K562 (cell line): ENCODE measurements at regions not wholly inside any gene's neighbourhood (a gene's known extent, or its start where the extent isn't known, plus 50 kb on each side); places are given as distances from the start of the nearest gene placed in this dataset.

Source experiments
- ATAC-seq: fragments of 200-7000 bp; cut with Tn5 transposase; 3 replicates; pipeline ENCODE4 v1.9.1; 2020; ENCODE audit warnings: moderate library complexity
- BruUV-seq: library from RNA; stranded (reverse); fragments of 400-500 nt; replicated peaks from 2 replicates; lab custom pipeline; 2021; lab: Mats Ljungman, UMichigan
- CTCF ChIA-PET: fragments of 300-600 bp; formaldehyde crosslinking; extraction: SDS; loops from one replicate; lab custom pipeline; 2021; ENCODE audit warnings: low intra/inter-chr PET ratio; lab: Yijun Ruan, JAX
- POLR2A ChIA-PET: fragments of 300-600, 350-650 bp; sonication (Branson Sonifier 250); formaldehyde crosslinking; extraction: SDS; loops from one replicate; lab custom pipeline; 2021; ENCODE audit warnings: antibody characterized with exemption, inconsistent platforms; lab: Yijun Ruan, JAX
- DNase-seq, 4 experiments: peaks; one replicate each; pipeline versions ENCODE4 v3.0.0 to v3.0.0-alpha.2; 2011 to 2018; ENCODE audit warnings: low spot score in 3 of 4, mixed read lengths in 3 of 4; ENCODE audit errors: extremely low read depth in 1 of 4
- FAIRE-seq: peaks from 2 replicates; lab custom pipeline; 2011; peaks lifted over from hg19 to GRCh38; lab: Jason Lieb, UNC
- H2AFZ ChIP-seq: 2 replicates; pipeline ENCODE4 v1.6.0; 2011; ENCODE audit warnings: low read depth, low read length, control low read depth, inconsistent platforms
- H3K27ac ChIP-seq: fragments of 200-600 bp; 3 replicates; pipeline ENCODE4 v1.8.0; 2011; ENCODE audit warnings: low read depth, mild to moderate bottlenecking, control low read depth, inconsistent platforms, low read length, moderate library complexity, mixed read lengths; ENCODE audit errors: extremely low read depth
- H3K27me3 ChIP-seq, 2 experiments: fragments of 300-600 bp in 1 of 2; 2 replicates in 1 of 2; 3 replicates in 1 of 2; pipeline versions ENCODE4 v1.6.0 to v1.8.0; 2011; ENCODE audit warnings: inconsistent platforms in 2 of 2, low read length in 2 of 2, mild to moderate bottlenecking in 1 of 2, mixed read lengths in 1 of 2, moderate library complexity in 1 of 2; ENCODE audit not compliant: control insufficient read depth in 2 of 2, insufficient read depth in 2 of 2
- H3K36me3 ChIP-seq: fragments of 300-600 bp; 3 replicates; pipeline ENCODE4 v1.8.0; 2011; ENCODE audit warnings: mild to moderate bottlenecking, low read length, inconsistent platforms; ENCODE audit not compliant: control insufficient read depth, insufficient read depth
- H3K4me1 ChIP-seq, 2 experiments: fragments of 200-600 bp in 1 of 2; replicated peaks in 1 of 2; 2 replicates in 1 of 2; 3 replicates in 1 of 2; pipeline versions ENCODE4 v1.5.1 to v1.8.0; 2011; ENCODE audit warnings: inconsistent platforms in 2 of 2, low read length in 2 of 2, mild to moderate bottlenecking in 1 of 2, mixed read lengths in 1 of 2, moderate library complexity in 1 of 2; ENCODE audit not compliant: control insufficient read depth in 2 of 2, insufficient read depth in 2 of 2
- H3K4me2 ChIP-seq: 2 replicates; pipeline ENCODE4 v1.6.1; 2011; ENCODE audit warnings: low read length, control low read depth, inconsistent platforms, mixed read lengths; ENCODE audit not compliant: insufficient read depth
- H3K4me3 ChIP-seq: fragments of 200-600 bp; sonication (generic), shearing (Covaris generic); 2 replicates; pipeline ENCODE4 v1.5.1; 2016; ENCODE audit warnings: control low read depth, inconsistent platforms
- H3K79me2 ChIP-seq: fragments of 200-600 bp; 3 replicates; pipeline ENCODE4 v1.8.0; 2011; ENCODE audit warnings: low read length, inconsistent platforms; ENCODE audit not compliant: control insufficient read depth, insufficient read depth
- H3K9ac ChIP-seq, 2 experiments: 2 replicates each; pipeline versions ENCODE4 v1.6.0 to v1.6.1; 2011; ENCODE audit warnings: low read depth in 2 of 2, low read length in 2 of 2, control low read depth in 1 of 2, inconsistent platforms in 1 of 2, mild to moderate bottlenecking in 1 of 2, mixed read lengths in 1 of 2; ENCODE audit not compliant: insufficient read depth in 1 of 2
- H3K9me1 ChIP-seq: one replicate; pipeline ENCODE4 v1.6.0; 2011; ENCODE audit warnings: inconsistent platforms, mild to moderate bottlenecking, low read length, moderate library complexity; ENCODE audit not compliant: control insufficient read depth, insufficient read depth
- H3K9me3 ChIP-seq: replicated peaks from 2 replicates; pipeline ENCODE4 v1.5.1; 2011; ENCODE audit warnings: low read depth, low read length, inconsistent platforms; ENCODE audit not compliant: control insufficient read depth, insufficient read depth
- H4K20me1 ChIP-seq: replicated peaks from 2 replicates; pipeline ENCODE4 v1.6.1; 2011; ENCODE audit warnings: low read length, inconsistent platforms, mixed read lengths; ENCODE audit not compliant: control insufficient read depth, insufficient read depth
- ETV6 ChIP-seq, 3 experiments: fragments of 150-350 bp in 1 of 3; sonication (generic) in 1 of 3; formaldehyde crosslinking in 1 of 3; IDR thresholded peaks; 2 replicates each; pipeline versions ENCODE4 v1.6.1 to v1.8.0; 2014 to 2022; ENCODE audit warnings: borderline replicate concordance in 2 of 3, low read depth in 2 of 3, antibody characterized with exemption in 1 of 3, low read length in 1 of 3, mild to moderate bottlenecking in 1 of 3, missing genetic modification reagents in 1 of 3
- FOXM1 ChIP-seq, 2 experiments: fragments of 450-650 bp in 1 of 2; sonication (generic) in 1 of 2; formaldehyde crosslinking in 1 of 2; IDR thresholded peaks; 2 replicates each; pipeline versions ENCODE4 v1.6.1 to v1.9.0; 2017 to 2022; ENCODE audit warnings: low read depth in 2 of 2, mild to moderate bottlenecking in 2 of 2, missing genetic modification reagents in 1 of 2, moderate library complexity in 1 of 2
- FOXP1 ChIP-seq: sonication (generic); formaldehyde crosslinking; IDR thresholded peaks from 2 replicates; pipeline ENCODE4 v1.8.0; 2022; ENCODE audit warnings: mild to moderate bottlenecking, missing genetic modification reagents
- HNRNPH1 ChIP-seq: fragments of 200-400 bp; formaldehyde crosslinking; optimal IDR thresholded peaks from 2 replicates; pipeline ENCODE3; 2017; ENCODE audit warnings: low read depth, mild to moderate bottlenecking, low read length, moderate library complexity
- HNRNPLL ChIP-seq: fragments of 200-400 bp; formaldehyde crosslinking; IDR thresholded peaks from 2 replicates; pipeline ENCODE4 v1.6.1; 2017; ENCODE audit warnings: low read length, low read depth, mild to moderate bottlenecking; ENCODE audit not compliant: poor library complexity, severe bottlenecking
- HNRNPUL1 ChIP-seq: fragments of 200-400 bp; formaldehyde crosslinking; IDR thresholded peaks from 2 replicates; pipeline ENCODE4 v1.6.1; 2017; ENCODE audit warnings: low read length
- JUN ChIP-seq, 2 experiments: sonication (generic) in 1 of 2; formaldehyde crosslinking in 1 of 2; IDR thresholded peaks; 2 replicates each; pipeline versions ENCODE4 v1.6.1 to v1.8.0; 2012 to 2022; ENCODE audit warnings: borderline replicate concordance in 2 of 2, mild to moderate bottlenecking in 2 of 2, improper control_type of control experiment in 1 of 2, low read depth in 1 of 2, low read length in 1 of 2, missing genetic modification reagents in 1 of 2
- PRPF4 ChIP-seq: fragments of 200-400 bp; formaldehyde crosslinking; IDR thresholded peaks from one replicate; pipeline ENCODE4 v1.6.1; 2017; ENCODE audit warnings: low read length, low read depth, mild to moderate bottlenecking; ENCODE audit not compliant: insufficient read depth, poor library complexity, severe bottlenecking
- PURB ChIP-seq: sonication (generic); formaldehyde crosslinking; IDR thresholded peaks from 2 replicates; pipeline ENCODE4 v1.9.0; 2021; ENCODE audit warnings: low read depth, mild to moderate bottlenecking, missing genetic modification reagents
- SMARCA5 ChIP-seq: fragments of 450-650 bp; IDR thresholded peaks from 2 replicates; pipeline ENCODE4 v1.6.1; 2016
- ZBTB11 ChIP-seq, 3 experiments: fragments of 200-800 bp in 1 of 3; fragments of 250-450 bp in 1 of 3; fragments of 450-650 bp in 1 of 3; sonication (Bioruptor Pico) in 1 of 3; sonication (Bioruptor generic) in 1 of 3; formaldehyde crosslinking in 1 of 3; IDR thresholded peaks; 2 replicates each; pipeline versions ENCODE4 v1.6.1 to v1.8.0; 2016 to 2022; ENCODE audit warnings: mild to moderate bottlenecking in 2 of 3, missing genetic modification characterization in 2 of 3, missing compliant biosample characterization in 1 of 3, moderate library complexity in 1 of 3
- ZBTB17 ChIP-seq: fragments of 450-650 bp; formaldehyde crosslinking; IDR thresholded peaks from 2 replicates; pipeline ENCODE4 v1.4.0; 2020; ENCODE audit warnings: mild to moderate bottlenecking
- WGBS: fragments of 100-300 bp; shearing (Covaris generic); methylation state at CpG from one replicate; pipeline ENCODE4 v1.1.6; 2016; ENCODE audit warnings: low coverage, mixed read lengths; ENCODE audit not compliant: insufficient coverage; ENCODE audit errors: missing lambda C conversion rate; 5-methylcytosine and 5-hydroxymethylcytosine counted together
- in situ Hi-C: fragments of 300-500 bp; cut with MboI; formaldehyde crosslinking; loops from 4 replicates; pipeline ENCODE4 v1.15.0; 2018; ENCODE audit warnings: inconsistent platforms, mixed read lengths
- intact Hi-C: fragments of 100-400 bp; cut with micrococcal nuclease; formaldehyde crosslinking; loops from 2 replicates; pipeline ENCODE4 v1.14.2; 2022
- TF ChIP-seq, protein P1 (sequence below): sonication (generic); formaldehyde crosslinking; IDR thresholded peaks from 2 replicates; pipeline ENCODE4 v1.8.0; 2022; ENCODE audit warnings: mild to moderate bottlenecking, missing genetic modification reagents

GRCh38 chr13:64482373-64482772, 2747.8 kb downstream of the PCDH9 start:
- no peaks in the 10 kb centered on the region for H3K9me1 ChIP-seq
- TF ChIP-seq HNRNPLL, result no peak
- no peak for TF ChIP-seq ETV6 (IDR thresholded peaks at IDR 0.05; ENCODE audit: borderline replicate concordance in 1 of 2, low read depth in 2 of 2, low read length in 1 of 2)
- no peak for TF ChIP-seq ETV6 (CRISPR knock-in tag; IDR thresholded peaks at IDR 0.05; ENCODE audit: borderline replicate concordance)
- no peak for TF ChIP-seq SMARCA5
- no peak for TF ChIP-seq PRPF4
- no peak for TF ChIP-seq PURB (CRISPR knock-in tag)
- TF ChIP-seq, protein P1, sequence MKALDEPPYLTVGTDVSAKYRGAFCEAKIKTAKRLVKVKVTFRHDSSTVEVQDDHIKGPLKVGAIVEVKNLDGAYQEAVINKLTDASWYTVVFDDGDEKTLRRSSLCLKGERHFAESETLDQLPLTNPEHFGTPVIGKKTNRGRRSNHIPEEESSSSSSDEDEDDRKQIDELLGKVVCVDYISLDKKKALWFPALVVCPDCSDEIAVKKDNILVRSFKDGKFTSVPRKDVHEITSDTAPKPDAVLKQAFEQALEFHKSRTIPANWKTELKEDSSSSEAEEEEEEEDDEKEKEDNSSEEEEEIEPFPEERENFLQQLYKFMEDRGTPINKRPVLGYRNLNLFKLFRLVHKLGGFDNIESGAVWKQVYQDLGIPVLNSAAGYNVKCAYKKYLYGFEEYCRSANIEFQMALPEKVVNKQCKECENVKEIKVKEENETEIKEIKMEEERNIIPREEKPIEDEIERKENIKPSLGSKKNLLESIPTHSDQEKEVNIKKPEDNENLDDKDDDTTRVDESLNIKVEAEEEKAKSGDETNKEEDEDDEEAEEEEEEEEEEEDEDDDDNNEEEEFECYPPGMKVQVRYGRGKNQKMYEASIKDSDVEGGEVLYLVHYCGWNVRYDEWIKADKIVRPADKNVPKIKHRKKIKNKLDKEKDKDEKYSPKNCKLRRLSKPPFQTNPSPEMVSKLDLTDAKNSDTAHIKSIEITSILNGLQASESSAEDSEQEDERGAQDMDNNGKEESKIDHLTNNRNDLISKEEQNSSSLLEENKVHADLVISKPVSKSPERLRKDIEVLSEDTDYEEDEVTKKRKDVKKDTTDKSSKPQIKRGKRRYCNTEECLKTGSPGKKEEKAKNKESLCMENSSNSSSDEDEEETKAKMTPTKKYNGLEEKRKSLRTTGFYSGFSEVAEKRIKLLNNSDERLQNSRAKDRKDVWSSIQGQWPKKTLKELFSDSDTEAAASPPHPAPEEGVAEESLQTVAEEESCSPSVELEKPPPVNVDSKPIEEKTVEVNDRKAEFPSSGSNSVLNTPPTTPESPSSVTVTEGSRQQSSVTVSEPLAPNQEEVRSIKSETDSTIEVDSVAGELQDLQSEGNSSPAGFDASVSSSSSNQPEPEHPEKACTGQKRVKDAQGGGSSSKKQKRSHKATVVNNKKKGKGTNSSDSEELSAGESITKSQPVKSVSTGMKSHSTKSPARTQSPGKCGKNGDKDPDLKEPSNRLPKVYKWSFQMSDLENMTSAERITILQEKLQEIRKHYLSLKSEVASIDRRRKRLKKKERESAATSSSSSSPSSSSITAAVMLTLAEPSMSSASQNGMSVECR (CRISPR knock-in tag), result no peak
- no peak for TF ChIP-seq HNRNPUL1
- TF ChIP-seq JUN (IDR thresholded peaks at IDR 0.05; ENCODE audit: borderline replicate concordance, low read depth, low read length), result no peak
- TF ChIP-seq JUN (CRISPR knock-in tag; IDR thresholded peaks at IDR 0.05; ENCODE audit: borderline replicate concordance), result no peak
- TF ChIP-seq FOXM1 (IDR thresholded peaks at IDR 0.05; ENCODE audit: low read depth), result no peak
- TF ChIP-seq FOXM1 (CRISPR knock-in tag; IDR thresholded peaks at IDR 0.05; ENCODE audit: low read depth), result no peak
- TF ChIP-seq FOXP1 (CRISPR knock-in tag), result no peak
- no peak for TF ChIP-seq HNRNPH1
- TF ChIP-seq ZBTB17, result no peak
- TF ChIP-seq ZBTB11 (CRISPR knock-in tag; IDR thresholded peaks at IDR 0.05), result no peak
- DNase-seq, result no peak
- CTCF ChIA-PET, result no interaction called here
- intact Hi-C loops, result no loop called here
- H3K27ac ChIP-seq, result no peak overlapping the region
- FAIRE-seq, result no peak
- H3K79me2 ChIP-seq, result no peaks in the 10 kb centered on the region
- no peak overlapping the region for H3K4me3 ChIP-seq
- H3K4me1 ChIP-seq, result no peaks in the 10 kb centered on the region
- no peaks in the 10 kb centered on the region for H3K27me3 ChIP-seq
- in situ Hi-C loops, result no loop called here
- no TSS peak for BruUV-seq
- no peaks in the 10 kb centered on the region for H3K36me3 ChIP-seq
- no peak overlapping the region for H2AFZ ChIP-seq
- no peak for ATAC-seq
- POLR2A ChIA-PET, result no interaction called here
- H4K20me1 ChIP-seq, result no peaks in the 10 kb centered on the region
- H3K9ac ChIP-seq, result no peak overlapping the region
- 4% methylated on average over 2 of the region's 3 CpGs for WGBS
- no peaks in the 10 kb centered on the region for H3K9me3 ChIP-seq
- H3K4me2 ChIP-seq, result no peak overlapping the region
